H1 (cell line): ENCODE measurements at regions not wholly inside any gene's neighbourhood (a gene's known extent, or its start where the extent isn't known, plus 50 kb on each side); places are given as distances from the start of the nearest gene placed in this dataset.

Experiments
- CTCF ChIA-PET: fragments of 300-600 bp; sonication (Branson Sonifier 250); formaldehyde crosslinking; loops from one replicate; lab custom pipeline; 2021; ENCODE audit not compliant: partially characterized antibody; lab: Charles Lee
- POLR2A ChIA-PET: fragments of 300-600 bp; sonication (Branson Sonifier 250); formaldehyde crosslinking; loops from one replicate; lab custom pipeline; 2021; ENCODE audit warnings: inconsistent platforms; ENCODE audit not compliant: partially characterized antibody; lab: Charles Lee
- DNase-seq, 2 experiments: peaks; one replicate each; pipeline versions ENCODE4 v3.0.0 to v3.0.0-alpha.2; 2010 to 2022; ENCODE audit warnings: low spot score in 2 of 2, low read depth in 1 of 2, mixed read lengths in 1 of 2
- FAIRE-seq: peaks from 2 replicates; lab custom pipeline; 2011; peaks lifted over from hg19 to GRCh38; lab: Jason Lieb, UNC
- H2AFZ ChIP-seq: 2 replicates; pipeline ENCODE4 v1.8.1; 2012; ENCODE audit warnings: low read length, inconsistent platforms
- H2AK5ac ChIP-seq: 2 replicates; pipeline ENCODE4 v1.6.1; 2013; ENCODE audit warnings: low read depth, low read length
- H2BK120ac ChIP-seq: replicated peaks from 2 replicates; pipeline ENCODE3; 2013; ENCODE audit warnings: low read depth, low read length, inconsistent platforms
- H2BK12ac ChIP-seq: 2 replicates; pipeline ENCODE4 v1.6.1; 2013; ENCODE audit warnings: low read depth, low read length
- H2BK15ac ChIP-seq: 2 replicates; pipeline ENCODE4 v1.6.1; 2013; ENCODE audit warnings: low read length
- H2BK20ac ChIP-seq: 2 replicates; pipeline ENCODE4 v1.6.1; 2013; ENCODE audit warnings: low read length
- H2BK5ac ChIP-seq: 2 replicates; pipeline ENCODE4 v1.6.1; 2013; ENCODE audit warnings: low read depth, low read length
- H3K14ac ChIP-seq: 2 replicates; pipeline ENCODE4 v1.6.1; 2013; ENCODE audit warnings: inconsistent platforms; ENCODE audit not compliant: insufficient read length
- H3K18ac ChIP-seq: 2 replicates; pipeline ENCODE4 v1.6.1; 2013; ENCODE audit warnings: low read length; ENCODE audit errors: extremely low read depth
- H3K23ac ChIP-seq: 2 replicates; pipeline ENCODE4 v1.6.1; 2013; ENCODE audit warnings: inconsistent platforms; ENCODE audit not compliant: insufficient read length
- H3K23me2 ChIP-seq: 2 replicates; pipeline ENCODE4 v1.6.1; 2013; ENCODE audit warnings: low read depth, low read length
- H3K27ac ChIP-seq: 2 replicates; pipeline ENCODE4 v1.6.1; 2011; ENCODE audit warnings: low read depth, low read length, inconsistent platforms
- H3K27me3 ChIP-seq, 4 experiments: replicated peaks in 1 of 4; 1 replicate in 1 of 4; 2 replicates in 3 of 4; pipeline versions ENCODE4 v1.6.1 to v1.8.1; 2011 to 2013; ENCODE audit warnings: low read length in 3 of 4, mild to moderate bottlenecking in 3 of 4, inconsistent platforms in 2 of 4, mixed read lengths in 2 of 4, moderate library complexity in 1 of 4; ENCODE audit not compliant: control insufficient read depth in 3 of 4, insufficient read depth in 3 of 4; ENCODE audit errors: extremely low read depth in 1 of 4
- H3K36me3 ChIP-seq, 4 experiments: 2 replicates each; pipeline versions ENCODE4 v1.6.1 to v1.8.1; 2011 to 2013; ENCODE audit warnings: mild to moderate bottlenecking in 4 of 4, low read length in 3 of 4, moderate library complexity in 2 of 4, control low read depth in 1 of 4, inconsistent platforms in 1 of 4; ENCODE audit not compliant: insufficient read depth in 4 of 4, control insufficient read depth in 2 of 4
- H3K4ac ChIP-seq: replicated peaks from 2 replicates; pipeline ENCODE3; 2013; ENCODE audit warnings: low read length, low read depth, mixed read lengths, inconsistent platforms; ENCODE audit not compliant: insufficient read length
- H3K4me1 ChIP-seq, 4 experiments: replicated peaks in 1 of 4; 1 replicate in 1 of 4; 2 replicates in 3 of 4; pipeline versions ENCODE4 v1.6.1 to v1.8.1; 2011 to 2013; ENCODE audit warnings: low read length in 3 of 4, inconsistent platforms in 2 of 4, mixed read lengths in 1 of 4; ENCODE audit not compliant: insufficient read depth in 4 of 4, control insufficient read depth in 3 of 4
- H3K4me2 ChIP-seq, 2 experiments: 2 replicates each; pipeline versions ENCODE4 v1.6.1 to v1.8.1; 2011 to 2013; ENCODE audit warnings: low read depth in 2 of 2, low read length in 2 of 2, control low read depth in 1 of 2, inconsistent platforms in 1 of 2, mild to moderate bottlenecking in 1 of 2; ENCODE audit not compliant: insufficient read depth in 1 of 2
- H3K4me3 ChIP-seq, 4 experiments: fragments of 200-600, 300-600 bp in 1 of 4; sonication (generic), shearing (Covaris generic), sonication (Bioruptor Twin) in 1 of 4; 2 replicates each; pipeline versions ENCODE4 v1.5.1 to v1.8.1; 2011 to 2016; ENCODE audit warnings: low read length in 4 of 4, low read depth in 3 of 4, control low read depth in 2 of 4, inconsistent platforms in 2 of 4, mild to moderate bottlenecking in 2 of 4, mixed read lengths in 1 of 4, moderate library complexity in 1 of 4; ENCODE audit not compliant: insufficient read depth in 2 of 4; ENCODE audit errors: extremely low read depth in 1 of 4
- H3K56ac ChIP-seq: replicated peaks from 2 replicates; pipeline ENCODE3; 2013; ENCODE audit warnings: low read depth, mild to moderate bottlenecking, mixed read lengths, low read length, inconsistent platforms; ENCODE audit not compliant: insufficient read length
- H3K79me1 ChIP-seq: 2 replicates; pipeline ENCODE4 v1.6.1; 2013; ENCODE audit warnings: low read depth, low read length, control low read depth
- H3K79me2 ChIP-seq, 2 experiments: 2 replicates each; pipeline versions ENCODE4 v1.6.1 to v1.8.1; 2012 to 2013; ENCODE audit warnings: low read length in 2 of 2, mild to moderate bottlenecking in 2 of 2, inconsistent platforms in 1 of 2; ENCODE audit not compliant: insufficient read depth in 2 of 2, control insufficient read depth in 1 of 2
- H3K9ac ChIP-seq, 4 experiments: replicated peaks in 1 of 4; 1 replicate in 1 of 4; 2 replicates in 3 of 4; pipeline versions ENCODE4 v1.6.1 to v1.8.1; 2011 to 2013; ENCODE audit warnings: low read depth in 3 of 4, low read length in 3 of 4, control low read depth in 2 of 4, mild to moderate bottlenecking in 2 of 4, moderate library complexity in 2 of 4, inconsistent platforms in 1 of 4; ENCODE audit errors: extremely low read depth in 1 of 4
- H3K9me3 ChIP-seq, 2 experiments: 2 replicates each; pipeline versions ENCODE4 v1.6.1 to v1.8.1; 2012 to 2013; ENCODE audit warnings: mild to moderate bottlenecking in 2 of 2, moderate library complexity in 2 of 2, control low read depth in 1 of 2, inconsistent platforms in 1 of 2, low read depth in 1 of 2, low read length in 1 of 2, mixed read lengths in 1 of 2; ENCODE audit not compliant: insufficient read depth in 2 of 2
- H4K20me1 ChIP-seq, 2 experiments: replicated peaks in 1 of 2; 2 replicates each; pipeline versions ENCODE3 to v1.8.1; 2011 to 2013; ENCODE audit warnings: inconsistent platforms in 2 of 2, low read length in 2 of 2, mild to moderate bottlenecking in 1 of 2; ENCODE audit not compliant: insufficient read depth in 2 of 2, control insufficient read depth in 1 of 2
- H4K5ac ChIP-seq: 2 replicates; pipeline ENCODE4 v1.6.1; 2013; ENCODE audit warnings: low read length, low read depth, mixed read lengths, inconsistent platforms; ENCODE audit not compliant: insufficient read length
- H4K8ac ChIP-seq: 2 replicates; pipeline ENCODE4 v1.8.0; 2013; ENCODE audit warnings: mild to moderate bottlenecking, moderate library complexity, low read length, inconsistent platforms; ENCODE audit not compliant: insufficient read depth; ENCODE audit errors: extremely low read depth
- H4K91ac ChIP-seq: replicated peaks from 2 replicates; pipeline ENCODE3; 2013; ENCODE audit warnings: low read length, mixed read lengths, inconsistent platforms; ENCODE audit not compliant: insufficient read length
- BCL11A ChIP-seq, 2 experiments: IDR thresholded peaks; one replicate each; pipeline ENCODE4 v1.6.1; 2011; ENCODE audit warnings: low read depth in 2 of 2, low read length in 2 of 2, mild to moderate bottlenecking in 2 of 2
- CREB1 ChIP-seq: IDR thresholded peaks from 2 replicates; pipeline ENCODE4 v1.6.1; 2012; ENCODE audit warnings: inconsistent platforms
- EZH2 ChIP-seq: fragments of 200-600 bp; sonication (generic); IDR thresholded peaks from 2 replicates; pipeline ENCODE4 v1.7.1; 2012; ENCODE audit warnings: low read depth, mild to moderate bottlenecking, moderate library complexity, low read length, inconsistent platforms; ENCODE audit not compliant: severe bottlenecking
- HDAC6 ChIP-seq: IDR thresholded peaks from one replicate; pipeline ENCODE4 v1.7.1; 2012; ENCODE audit warnings: low read depth, mild to moderate bottlenecking, inconsistent platforms, low read length, moderate library complexity
- JUND ChIP-seq: IDR thresholded peaks from 2 replicates; pipeline ENCODE4 v1.6.1; 2011; ENCODE audit warnings: mild to moderate bottlenecking, improper control_type of control experiment, low read length
- MAX ChIP-seq: IDR thresholded peaks from 2 replicates; pipeline ENCODE4 v1.6.1; 2012; ENCODE audit warnings: inconsistent platforms
- NANOG ChIP-seq: IDR thresholded peaks from 2 replicates; pipeline ENCODE4 v1.6.1; 2011; ENCODE audit warnings: low read length, low read depth, mild to moderate bottlenecking, inconsistent platforms; ENCODE audit not compliant: insufficient read depth, poor library complexity, severe bottlenecking
- NRF1 ChIP-seq: IDR thresholded peaks from 2 replicates; pipeline ENCODE4 v1.6.1; 2011; ENCODE audit warnings: mild to moderate bottlenecking, low read depth, low read length, improper control_type of control experiment
- SIRT6 ChIP-seq: IDR thresholded peaks from one replicate; pipeline ENCODE4 v1.7.1; 2012; ENCODE audit warnings: low read length, inconsistent platforms
- SP1 ChIP-seq: IDR thresholded peaks from 2 replicates; pipeline ENCODE4 v1.6.1; 2011; ENCODE audit warnings: low read depth, low read length
- SUZ12 ChIP-seq: fragments of 200-600 bp; sonication (generic); IDR thresholded peaks from 2 replicates; pipeline ENCODE4 v1.6.1; 2012; ENCODE audit warnings: mild to moderate bottlenecking, inconsistent platforms, low read length, moderate library complexity, mixed read lengths
- TBP ChIP-seq: IDR thresholded peaks from 2 replicates; pipeline ENCODE4 v1.6.1; 2011; ENCODE audit warnings: low read depth, low read length, improper control_type of control experiment
- whole genome bisulfite sequencing, 2 experiments: shearing (Covaris generic) in 1 of 2; methylation state at CpG; one replicate each; pipeline versions ENCODE4 v1.1.6 to v1.1.7; 2013 to 2015; ENCODE audit warnings: low lambda C conversion rate in 2 of 2, mixed read lengths in 2 of 2, inconsistent platforms in 1 of 2, low coverage in 1 of 2, missing lambda C conversion rate in 1 of 2; ENCODE audit not compliant: insufficient replicate concordance in 2 of 2, insufficient coverage in 1 of 2, insufficient read length in 1 of 2; ENCODE audit errors: extremely low coverage in 1 of 2, missing lambda C conversion rate in 1 of 2; 5-methylcytosine and 5-hydroxymethylcytosine counted together

GRCh38 chr12:67459578-67459977, 189.0 kb upstream of the DYRK2 start:
- Histone ChIP-seq H3K23me2 (no peaks in the 10 kb centered on the region), H3K4ac (no peak overlapping the region), H2AK5ac (no peak overlapping the region), H3K9ac (no peak overlapping the region), H3K23ac (no peak overlapping the region), H2BK5ac (no peak overlapping the region), H3K36me3 (no peaks in the 10 kb centered on the region), H3K27ac (no peak overlapping the region), H3K56ac (no peak overlapping the region), H2BK15ac (no peak overlapping the region), H3K79me2 (no peaks in the 10 kb centered on the region), H3K27me3 (no peaks in the 10 kb centered on the region), H4K8ac (no peak overlapping the region), H2AFZ (no peak overlapping the region), H4K91ac (no peak overlapping the region), H4K5ac (no peak overlapping the region), H4K20me1 (no peaks in the 10 kb centered on the region), H2BK12ac (no peak overlapping the region), H3K18ac (no peak overlapping the region), H2BK20ac (no peak overlapping the region), H2BK120ac (no peak overlapping the region), H3K9me3 (no peaks in the 10 kb centered on the region), H3K14ac (no peak overlapping the region), H3K79me1 (no peaks in the 10 kb centered on the region), H3K4me2 (no peak overlapping the region), H3K4me3 (no peak overlapping the region), H3K4me1 (no peaks in the 10 kb centered on the region)
- WGBS, 2 experiments: 94% methylated on average over 4 of the region's 4 CpGs; no CpG with 5 or more reads in 1 of the 2 experiments
- ChIA-PET POLR2A (no interaction called here), CTCF (interaction anchor here (0.9 to 2.2 kb wide), 2 partner anchors 9 to 11 kb away, joined by 3 to 5 read pairs; no protein-coding TSS in a partner anchor)
- DNase-seq (no peak), FAIRE-seq (no peak)
- TF ChIP-seq EZH2: no peak
- TF ChIP-seq SUZ12: no peak
- no peak for TF ChIP-seq NANOG
- TF ChIP-seq HDAC6: no peak
- no peak for TF ChIP-seq BCL11A (IDR thresholded peaks at IDR 0.05; ENCODE audit: low read depth in 2 of 2, low read length in 2 of 2)
- TF ChIP-seq MAX: no peak
- TF ChIP-seq TBP: no peak
- TF ChIP-seq CREB1: no peak
- TF ChIP-seq JUND: no peak
- TF ChIP-seq SIRT6: no peak
- TF ChIP-seq SP1: no peak
- TF ChIP-seq NRF1: no peak
